ENCODE measurements at regions not wholly inside any gene's neighbourhood (a gene's known extent, or its start where the extent isn't known, plus 50 kb on each side); places are given as distances from the start of the nearest gene placed in this dataset.
A peak's percentile ranks its signal among the peaks of the same experiment; 100 is the strongest.

DNA sequence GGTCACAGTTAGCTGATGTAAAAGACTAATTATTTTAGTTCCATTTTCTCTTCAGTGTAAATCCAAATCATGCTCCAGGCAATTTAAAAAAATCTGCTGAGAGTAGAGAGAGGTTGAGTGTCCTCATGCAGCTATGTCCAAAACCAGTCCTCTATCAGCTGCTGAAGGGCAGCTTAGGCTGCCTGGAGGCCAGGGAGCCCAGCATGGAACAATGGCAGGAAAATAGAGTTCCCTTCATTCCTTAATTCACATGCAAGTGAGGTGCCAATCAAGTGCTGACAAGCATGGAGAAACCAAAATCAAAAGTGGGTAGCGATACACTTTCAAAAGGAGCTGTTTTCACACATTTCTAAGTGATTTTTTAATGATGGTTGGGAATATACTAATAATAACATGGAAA is 78.3 kb upstream of the POU5F2 start:
- H3K4me3 ChIP-seq: no peak overlapping the region
- Mint-ChIP-seq H3K27ac (no peak overlapping the region), H3K27me3 (ENCODE audit: insufficient read depth, low read depth, poor library complexity) (no peaks in the 10 kb centered on the region), H3K9me3 (0 out of 3 replicates have a peak, but pooled peaks cover under 1% of the 10 kb centered on the region), H3K4me3 (no peak overlapping the region), H3K36me3 (ENCODE audit: low read depth) (no peaks in the 10 kb centered on the region), H3K4me1 (peaks cover 15% of the 10 kb centered on the region)
- DNase-seq (ENCODE audit: low spot score) (peak; percentile 34), ATAC-seq (peak; percentile 84)
- H3K4me1 ChIP-seq (ENCODE audit: insufficient read depth): no peaks in the 10 kb centered on the region
- no peaks in the 10 kb centered on the region for H4K20me1 ChIP-seq (replicated peaks; ENCODE audit: insufficient read depth)
- H3K36me3 ChIP-seq (ENCODE audit: insufficient read depth): no peaks in the 10 kb centered on the region
- TF ChIP-seq POLR2AphosphoS5 (IDR thresholded peaks at IDR 0.05; ENCODE audit: low read depth) (no peak), EZH2 (IDR thresholded peaks at IDR 0.05; ENCODE audit: low read depth, unreplicated experiment) (no peak), STAT1 (IDR thresholded peaks at IDR 0.05; ENCODE audit: unreplicated experiment) (no peak)
- no peaks in the 10 kb centered on the region for H3K27me3 ChIP-seq (ENCODE audit: insufficient read depth)
- no peak overlapping the region for H2AFZ ChIP-seq
- H3K79me2 ChIP-seq (replicated peaks; ENCODE audit: insufficient read depth): no peaks in the 10 kb centered on the region
- no peak overlapping the region for H3K4me2 ChIP-seq
- no peaks in the 10 kb centered on the region for H3K9me2 ChIP-seq (ENCODE audit: insufficient read depth)
- H3F3A ChIP-seq (replicated peaks; ENCODE audit: low read depth): no peaks in the 10 kb centered on the region
- H3K27ac ChIP-seq (ENCODE audit: low read depth): no peak overlapping the region

DNA sequence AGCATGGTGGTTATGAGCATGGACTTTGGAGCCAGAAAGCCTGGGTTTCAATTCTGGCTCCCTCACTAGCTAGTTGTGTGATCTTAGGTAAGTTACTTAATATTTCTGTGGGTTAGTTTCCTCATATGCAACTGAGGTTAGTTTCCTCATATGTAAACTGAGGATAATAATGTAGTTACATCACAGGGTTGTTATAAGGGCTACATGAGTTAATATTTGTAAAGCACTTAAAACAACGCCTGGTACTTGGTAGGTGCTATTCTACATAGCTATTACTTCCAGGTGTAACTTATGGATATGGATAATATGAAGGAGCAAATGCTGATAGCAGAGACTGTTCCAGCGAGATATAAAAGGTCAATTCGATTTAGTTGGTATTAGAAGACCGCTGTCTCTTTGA is 69.4 kb upstream of the POU5F2 start:
- ATAC-seq (no peak), DNase-seq (ENCODE audit: low spot score) (no peak)
- Histone ChIP-seq H3K4me1 (ENCODE audit: insufficient read depth) (no peaks in the 10 kb centered on the region), H3K4me2 (no peak overlapping the region), H3F3A (replicated peaks; ENCODE audit: low read depth) (no peaks in the 10 kb centered on the region), H3K79me2 (replicated peaks; ENCODE audit: insufficient read depth) (no peaks in the 10 kb centered on the region), H2AFZ (no peak overlapping the region), H3K27ac (ENCODE audit: low read depth) (no peak overlapping the region), H3K27me3 (ENCODE audit: insufficient read depth) (no peaks in the 10 kb centered on the region), H3K36me3 (ENCODE audit: insufficient read depth) (no peaks in the 10 kb centered on the region), H3K4me3 (no peak overlapping the region), H3K9me2 (ENCODE audit: insufficient read depth) (no peaks in the 10 kb centered on the region), H4K20me1 (replicated peaks; ENCODE audit: insufficient read depth) (no peaks in the 10 kb centered on the region)
- H3K4me1 Mint-ChIP-seq: no peaks in the 10 kb centered on the region
- no peak overlapping the region for H3K27ac Mint-ChIP-seq
- no peaks in the 10 kb centered on the region for H3K9me3 Mint-ChIP-seq
- H3K36me3 Mint-ChIP-seq (ENCODE audit: low read depth): no peaks in the 10 kb centered on the region
- H3K4me3 Mint-ChIP-seq: no peak overlapping the region
- H3K27me3 Mint-ChIP-seq (ENCODE audit: insufficient read depth, low read depth, poor library complexity): no peaks in the 10 kb centered on the region
- no peak for TF ChIP-seq NANOG (IDR thresholded peaks at IDR 0.05; ENCODE audit: borderline replicate concordance)
- TF ChIP-seq CREB1 (CRISPR knock-in tag; IDR thresholded peaks at IDR 0.05; ENCODE audit: low read depth): no peak
- TF ChIP-seq ZNF331 (CRISPR knock-in tag; IDR thresholded peaks at IDR 0.05; ENCODE audit: low read depth): no peak
- TF ChIP-seq, protein P1, sequence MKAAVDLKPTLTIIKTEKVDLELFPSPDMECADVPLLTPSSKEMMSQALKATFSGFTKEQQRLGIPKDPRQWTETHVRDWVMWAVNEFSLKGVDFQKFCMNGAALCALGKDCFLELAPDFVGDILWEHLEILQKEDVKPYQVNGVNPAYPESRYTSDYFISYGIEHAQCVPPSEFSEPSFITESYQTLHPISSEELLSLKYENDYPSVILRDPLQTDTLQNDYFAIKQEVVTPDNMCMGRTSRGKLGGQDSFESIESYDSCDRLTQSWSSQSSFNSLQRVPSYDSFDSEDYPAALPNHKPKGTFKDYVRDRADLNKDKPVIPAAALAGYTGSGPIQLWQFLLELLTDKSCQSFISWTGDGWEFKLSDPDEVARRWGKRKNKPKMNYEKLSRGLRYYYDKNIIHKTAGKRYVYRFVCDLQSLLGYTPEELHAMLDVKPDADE (IDR thresholded peaks at IDR 0.05): no peak
- TF ChIP-seq ZNF114 (CRISPR knock-in tag; IDR thresholded peaks at IDR 0.05): no peak
- no peak for TF ChIP-seq POLR2AphosphoS5 (IDR thresholded peaks at IDR 0.05; ENCODE audit: low read depth)
- TF ChIP-seq, protein P2, sequence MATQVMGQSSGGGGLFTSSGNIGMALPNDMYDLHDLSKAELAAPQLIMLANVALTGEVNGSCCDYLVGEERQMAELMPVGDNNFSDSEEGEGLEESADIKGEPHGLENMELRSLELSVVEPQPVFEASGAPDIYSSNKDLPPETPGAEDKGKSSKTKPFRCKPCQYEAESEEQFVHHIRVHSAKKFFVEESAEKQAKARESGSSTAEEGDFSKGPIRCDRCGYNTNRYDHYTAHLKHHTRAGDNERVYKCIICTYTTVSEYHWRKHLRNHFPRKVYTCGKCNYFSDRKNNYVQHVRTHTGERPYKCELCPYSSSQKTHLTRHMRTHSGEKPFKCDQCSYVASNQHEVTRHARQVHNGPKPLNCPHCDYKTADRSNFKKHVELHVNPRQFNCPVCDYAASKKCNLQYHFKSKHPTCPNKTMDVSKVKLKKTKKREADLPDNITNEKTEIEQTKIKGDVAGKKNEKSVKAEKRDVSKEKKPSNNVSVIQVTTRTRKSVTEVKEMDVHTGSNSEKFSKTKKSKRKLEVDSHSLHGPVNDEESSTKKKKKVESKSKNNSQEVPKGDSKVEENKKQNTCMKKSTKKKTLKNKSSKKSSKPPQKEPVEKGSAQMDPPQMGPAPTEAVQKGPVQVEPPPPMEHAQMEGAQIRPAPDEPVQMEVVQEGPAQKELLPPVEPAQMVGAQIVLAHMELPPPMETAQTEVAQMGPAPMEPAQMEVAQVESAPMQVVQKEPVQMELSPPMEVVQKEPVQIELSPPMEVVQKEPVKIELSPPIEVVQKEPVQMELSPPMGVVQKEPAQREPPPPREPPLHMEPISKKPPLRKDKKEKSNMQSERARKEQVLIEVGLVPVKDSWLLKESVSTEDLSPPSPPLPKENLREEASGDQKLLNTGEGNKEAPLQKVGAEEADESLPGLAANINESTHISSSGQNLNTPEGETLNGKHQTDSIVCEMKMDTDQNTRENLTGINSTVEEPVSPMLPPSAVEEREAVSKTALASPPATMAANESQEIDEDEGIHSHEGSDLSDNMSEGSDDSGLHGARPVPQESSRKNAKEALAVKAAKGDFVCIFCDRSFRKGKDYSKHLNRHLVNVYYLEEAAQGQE (IDR thresholded peaks at IDR 0.05; ENCODE audit: unreplicated experiment): no peak
- TF ChIP-seq JUNB (IDR thresholded peaks at IDR 0.05; ENCODE audit: unreplicated experiment): no peak
- no peak for TF ChIP-seq EZH2 (IDR thresholded peaks at IDR 0.05; ENCODE audit: low read depth, unreplicated experiment)
- TF ChIP-seq, protein P3, sequence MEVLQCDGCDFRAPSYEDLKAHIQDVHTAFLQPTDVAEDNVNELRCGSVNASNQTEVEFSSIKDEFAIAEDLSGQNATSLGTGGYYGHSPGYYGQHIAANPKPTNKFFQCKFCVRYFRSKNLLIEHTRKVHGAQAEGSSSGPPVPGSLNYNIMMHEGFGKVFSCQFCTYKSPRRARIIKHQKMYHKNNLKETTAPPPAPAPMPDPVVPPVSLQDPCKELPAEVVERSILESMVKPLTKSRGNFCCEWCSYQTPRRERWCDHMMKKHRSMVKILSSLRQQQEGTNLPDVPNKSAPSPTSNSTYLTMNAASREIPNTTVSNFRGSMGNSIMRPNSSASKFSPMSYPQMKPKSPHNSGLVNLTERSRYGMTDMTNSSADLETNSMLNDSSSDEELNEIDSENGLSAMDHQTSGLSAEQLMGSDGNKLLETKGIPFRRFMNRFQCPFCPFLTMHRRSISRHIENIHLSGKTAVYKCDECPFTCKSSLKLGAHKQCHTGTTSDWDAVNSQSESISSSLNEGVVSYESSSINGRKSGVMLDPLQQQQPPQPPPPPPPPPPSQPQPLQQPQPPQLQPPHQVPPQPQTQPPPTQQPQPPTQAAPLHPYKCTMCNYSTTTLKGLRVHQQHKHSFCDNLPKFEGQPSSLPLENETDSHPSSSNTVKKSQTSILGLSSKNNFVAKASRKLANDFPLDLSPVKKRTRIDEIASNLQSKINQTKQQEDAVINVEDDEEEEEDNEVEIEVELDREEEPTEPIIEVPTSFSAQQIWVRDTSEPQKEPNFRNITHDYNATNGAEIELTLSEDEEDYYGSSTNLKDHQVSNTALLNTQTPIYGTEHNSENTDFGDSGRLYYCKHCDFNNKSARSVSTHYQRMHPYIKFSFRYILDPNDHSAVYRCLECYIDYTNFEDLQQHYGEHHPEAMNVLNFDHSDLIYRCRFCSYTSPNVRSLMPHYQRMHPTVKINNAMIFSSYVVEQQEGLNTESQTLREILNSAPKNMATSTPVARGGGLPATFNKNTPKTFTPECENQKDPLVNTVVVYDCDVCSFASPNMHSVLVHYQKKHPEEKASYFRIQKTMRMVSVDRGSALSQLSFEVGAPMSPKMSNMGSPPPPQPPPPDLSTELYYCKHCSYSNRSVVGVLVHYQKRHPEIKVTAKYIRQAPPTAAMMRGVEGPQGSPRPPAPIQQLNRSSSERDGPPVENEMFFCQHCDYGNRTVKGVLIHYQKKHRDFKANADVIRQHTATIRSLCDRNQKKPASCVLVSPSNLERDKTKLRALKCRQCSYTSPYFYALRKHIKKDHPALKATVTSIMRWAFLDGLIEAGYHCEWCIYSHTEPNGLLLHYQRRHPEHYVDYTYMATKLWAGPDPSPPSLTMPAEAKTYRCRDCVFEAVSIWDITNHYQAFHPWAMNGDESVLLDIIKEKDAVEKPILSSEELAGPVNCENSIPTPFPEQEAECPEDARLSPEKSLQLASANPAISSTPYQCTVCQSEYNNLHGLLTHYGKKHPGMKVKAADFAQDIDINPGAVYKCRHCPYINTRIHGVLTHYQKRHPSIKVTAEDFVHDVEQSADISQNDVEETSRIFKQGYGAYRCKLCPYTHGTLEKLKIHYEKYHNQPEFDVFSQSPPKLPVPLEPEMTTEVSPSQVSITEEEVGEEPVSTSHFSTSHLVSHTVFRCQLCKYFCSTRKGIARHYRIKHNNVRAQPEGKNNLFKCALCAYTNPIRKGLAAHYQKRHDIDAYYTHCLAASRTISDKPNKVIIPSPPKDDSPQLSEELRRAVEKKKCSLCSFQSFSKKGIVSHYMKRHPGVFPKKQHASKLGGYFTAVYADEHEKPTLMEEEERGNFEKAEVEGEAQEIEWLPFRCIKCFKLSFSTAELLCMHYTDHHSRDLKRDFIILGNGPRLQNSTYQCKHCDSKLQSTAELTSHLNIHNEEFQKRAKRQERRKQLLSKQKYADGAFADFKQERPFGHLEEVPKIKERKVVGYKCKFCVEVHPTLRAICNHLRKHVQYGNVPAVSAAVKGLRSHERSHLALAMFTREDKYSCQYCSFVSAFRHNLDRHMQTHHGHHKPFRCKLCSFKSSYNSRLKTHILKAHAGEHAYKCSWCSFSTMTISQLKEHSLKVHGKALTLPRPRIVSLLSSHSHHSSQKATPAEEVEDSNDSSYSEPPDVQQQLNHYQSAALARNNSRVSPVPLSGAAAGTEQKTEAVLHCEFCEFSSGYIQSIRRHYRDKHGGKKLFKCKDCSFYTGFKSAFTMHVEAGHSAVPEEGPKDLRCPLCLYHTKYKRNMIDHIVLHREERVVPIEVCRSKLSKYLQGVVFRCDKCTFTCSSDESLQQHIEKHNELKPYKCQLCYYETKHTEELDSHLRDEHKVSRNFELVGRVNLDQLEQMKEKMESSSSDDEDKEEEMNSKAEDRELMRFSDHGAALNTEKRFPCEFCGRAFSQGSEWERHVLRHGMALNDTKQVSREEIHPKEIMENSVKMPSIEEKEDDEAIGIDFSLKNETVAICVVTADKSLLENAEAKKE (CRISPR knock-in tag; IDR thresholded peaks at IDR 0.05): no peak
- TF ChIP-seq EZH2phosphoT487 (IDR thresholded peaks at IDR 0.05; ENCODE audit: unreplicated experiment): no peak
- TF ChIP-seq STAT1 (IDR thresholded peaks at IDR 0.05; ENCODE audit: unreplicated experiment): no peak
